Cerebellar nuclear complex (tissue), 1 donor: ENCODE measurements at regions not wholly inside any gene's neighbourhood (a gene's known extent, or its start where the extent isn't known, plus 50 kb on each side); places are given as distances from the start of the nearest gene placed in this dataset.

Experiments used
- DNase-seq, 2 experiments: peaks; one replicate each; lab custom pipeline; 2025; lab: John Stamatoyannopoulos, UW

GRCh38 chr6:92522589-92522988 lies 896.8 kb downstream of the EPHA7 start:
- no peak for DNase-seq

- no peak for DNase-seq
Measured at GRCh38 chr6:92521553-92521952, 897.8 kb downstream of the EPHA7 start.

- no peak for DNase-seq
Measured at GRCh38 chr6:92510137-92510536, 909.2 kb downstream of the EPHA7 start.

- DNase-seq: no peak
Measured at GRCh38 chr6:92507552-92507951, 911.8 kb downstream of the EPHA7 start.

- DNase-seq: no peak
Measured at GRCh38 chr6:92504509-92504908, 914.9 kb downstream of the EPHA7 start.

- no peak for DNase-seq
Measured at GRCh38 chr6:92497281-92497680, 922.1 kb downstream of the EPHA7 start.

GRCh38 chr6:92496527-92496926 lies 922.8 kb downstream of the EPHA7 start:
- DNase-seq: no peak

GRCh38 chr6:92495242-92495641 lies 924.1 kb downstream of the EPHA7 start:
- no peak for DNase-seq

- DNase-seq: no peak
Measured at GRCh38 chr6:92485487-92485886, 933.9 kb downstream of the EPHA7 start.

GRCh38 chr6:92479831-92480230 lies 939.5 kb downstream of the EPHA7 start:
- DNase-seq: no peak

GRCh38 chr6:92473056-92473455 lies 946.3 kb downstream of the EPHA7 start:
- DNase-seq: no peak

- DNase-seq: no peak
Measured at GRCh38 chr6:92469186-92469828, 950.1 kb downstream of the EPHA7 start.

- DNase-seq: no peak
Measured at GRCh38 chr6:92468066-92468465, 951.3 kb downstream of the EPHA7 start.

- DNase-seq: no peak
Measured at GRCh38 chr6:92460133-92460532, 959.2 kb downstream of the EPHA7 start.

GRCh38 chr6:92459606-92460005 lies 959.8 kb downstream of the EPHA7 start:
- no peak for DNase-seq

GRCh38 chr6:92446052-92446451 lies 973.3 kb downstream of the EPHA7 start:
- DNase-seq: no peak

GRCh38 chr6:92433911-92434310 lies 985.4 kb downstream of the EPHA7 start:
- DNase-seq: no peak

- DNase-seq: no peak
Measured at GRCh38 chr6:92431502-92431901, 987.9 kb downstream of the EPHA7 start.

- no peak for DNase-seq
Measured at GRCh38 chr6:92428448-92428847, 990.9 kb downstream of the EPHA7 start.

- no peak for DNase-seq
Measured at GRCh38 chr6:92427453-92427852, 991.9 kb downstream of the EPHA7 start.

GRCh38 chr6:92415656-92416055 lies 1003.7 kb downstream of the EPHA7 start:
- no peak for DNase-seq

GRCh38 chr6:92408350-92408749 lies 1011.0 kb downstream of the EPHA7 start:
- DNase-seq: no peak

- no peak for DNase-seq
Measured at GRCh38 chr6:92404281-92404680, 1015.1 kb downstream of the EPHA7 start.

GRCh38 chr6:92399911-92400310 lies 1019.4 kb downstream of the EPHA7 start:
- DNase-seq: no peak
